GM21619 (cell line): ENCODE measurements at regions not wholly inside any gene's neighbourhood (a gene's known extent, or its start where the extent isn't known, plus 50 kb on each side); places are given as distances from the start of the nearest gene placed in this dataset.
"Not testable (repeated sequence)": the region's sequence is repeated elsewhere in the genome, so short reads cannot be mapped to it uniquely, and the experiment has no call there.

ENCODE experiments used
- ATAC-seq: cut with Tn5 transposase; IDR thresholded peaks from one replicate; pipeline ENCODE4 v1.9.1; 2021; ENCODE audit not compliant: unreplicated experiment

DNA sequence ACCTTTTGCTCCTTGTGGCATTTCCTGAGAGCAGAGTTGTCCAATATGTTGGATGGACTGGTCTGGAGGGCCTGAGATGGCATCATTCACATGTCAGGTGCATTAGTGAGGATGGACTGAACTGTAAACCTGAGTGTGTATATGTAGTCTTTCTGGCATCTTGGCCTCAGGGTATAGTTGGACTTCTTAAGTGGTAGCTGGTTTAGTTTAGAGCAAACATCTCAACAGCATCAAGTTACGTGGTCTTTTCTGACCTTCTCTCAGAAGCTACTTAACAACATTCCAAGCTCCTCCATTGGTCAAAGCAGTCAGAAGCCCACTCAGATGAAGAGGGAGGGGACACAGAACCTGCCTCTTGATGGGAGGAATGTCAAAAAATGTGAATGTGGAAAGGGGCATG lies 829.9 kb downstream of the METTL15 start:
- ATAC-seq = no peak

DNA sequence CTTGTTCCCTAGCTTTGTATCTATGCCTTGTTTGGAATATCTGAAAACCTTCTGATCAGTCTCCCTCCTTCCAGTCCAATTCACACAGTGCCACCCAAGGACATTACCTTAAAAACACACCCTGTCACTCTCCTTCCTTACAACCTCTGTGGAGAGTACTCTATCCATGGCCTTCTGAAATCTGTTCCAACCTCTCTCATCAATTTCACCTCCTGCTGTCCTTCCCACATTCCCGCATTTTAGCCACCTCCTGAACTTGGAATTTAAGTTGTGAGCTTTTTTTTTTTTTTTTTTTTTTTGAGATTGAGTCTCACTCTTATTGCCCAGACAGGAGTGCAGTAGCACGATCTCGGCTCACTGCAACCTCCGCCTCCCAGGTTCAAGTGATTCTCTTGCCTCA lies 824.8 kb downstream of the METTL15 start:
- no peak for ATAC-seq

DNA sequence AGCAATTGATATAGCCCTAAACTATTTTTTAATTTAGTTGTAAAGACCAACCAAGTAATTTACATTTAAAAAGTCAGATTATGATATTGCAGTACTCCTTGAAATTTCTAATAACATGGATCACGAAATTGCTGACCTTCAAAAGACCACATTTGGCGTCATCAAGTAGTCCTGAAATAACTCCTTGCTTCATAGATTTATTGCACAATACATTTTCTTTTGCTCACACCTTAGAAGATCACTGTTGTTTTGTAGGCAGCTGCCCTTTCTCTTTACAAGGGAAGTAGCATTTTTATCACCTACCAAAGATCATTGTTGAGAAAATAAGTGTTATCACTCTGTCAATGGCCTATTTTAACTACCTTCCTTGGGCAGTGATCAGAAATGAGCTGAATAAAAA lies 815.8 kb downstream of the METTL15 start:
- ATAC-seq = no peak

DNA sequence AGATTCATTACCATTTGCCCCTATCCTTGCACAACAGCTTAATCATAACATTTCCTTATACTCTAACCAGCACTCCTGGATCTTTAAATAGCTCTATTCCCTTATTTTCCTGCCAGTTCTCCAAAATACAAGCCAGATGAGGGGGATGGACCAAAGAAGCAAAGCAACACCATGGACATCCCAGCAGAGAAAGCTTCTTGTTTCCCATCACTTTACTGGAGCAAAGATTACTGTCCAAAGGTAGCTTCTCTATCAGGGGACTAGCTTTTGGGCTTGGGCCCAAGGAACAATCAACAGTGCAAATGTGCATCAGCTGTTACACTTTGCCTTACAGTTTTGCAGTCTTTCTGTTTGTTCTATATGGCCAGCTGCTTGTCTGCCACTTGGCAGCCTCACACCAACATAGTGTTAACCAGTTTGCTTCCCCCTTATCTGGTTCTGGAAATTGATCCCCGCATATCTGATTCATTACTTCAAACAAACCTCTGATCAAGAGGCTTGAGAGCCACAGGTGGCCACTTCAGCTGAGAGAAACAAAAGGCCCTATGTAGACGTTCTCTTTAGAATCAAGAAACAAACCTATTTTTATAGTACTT lies 814.3 kb downstream of the METTL15 start:
- no peak for ATAC-seq

DNA sequence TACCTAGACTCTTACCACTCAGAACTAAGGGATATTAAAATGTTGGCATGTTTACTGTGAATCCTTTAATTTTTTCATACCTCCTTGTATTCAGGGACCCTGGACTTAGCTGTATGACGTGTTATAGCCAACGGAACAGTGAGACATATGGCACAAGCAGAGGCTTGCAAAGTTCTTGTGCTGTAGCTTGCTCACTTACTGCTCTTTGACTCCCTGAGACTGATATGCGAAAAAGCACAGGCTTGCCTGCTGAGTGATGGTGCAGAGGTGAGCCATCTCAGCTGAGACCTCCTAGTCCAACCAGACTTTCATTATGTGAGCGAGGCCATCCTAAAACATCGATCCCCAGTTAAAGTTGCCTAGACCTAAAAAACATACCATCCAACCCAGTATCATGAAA lies 811.0 kb downstream of the METTL15 start:
- no peak for ATAC-seq

DNA sequence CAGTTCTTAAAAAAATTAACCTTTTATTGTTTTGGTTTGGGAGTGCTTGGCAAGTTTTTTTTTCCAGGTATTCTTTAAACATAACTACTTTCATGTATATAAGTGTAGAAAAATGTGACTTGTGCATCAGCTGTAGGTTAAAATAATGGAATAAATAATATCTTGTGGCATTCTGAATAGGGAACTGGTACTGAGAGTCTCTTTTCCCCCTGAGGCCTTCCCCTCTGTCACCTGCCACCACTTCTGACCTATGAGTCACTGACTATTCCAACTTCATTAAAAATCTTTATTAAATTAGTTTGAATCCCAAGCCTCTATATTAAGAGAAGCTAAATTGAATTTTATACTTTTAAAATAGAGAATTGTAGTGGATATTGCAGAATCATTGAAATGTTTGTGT lies 805.7 kb downstream of the METTL15 start:
- no peak for ATAC-seq

DNA sequence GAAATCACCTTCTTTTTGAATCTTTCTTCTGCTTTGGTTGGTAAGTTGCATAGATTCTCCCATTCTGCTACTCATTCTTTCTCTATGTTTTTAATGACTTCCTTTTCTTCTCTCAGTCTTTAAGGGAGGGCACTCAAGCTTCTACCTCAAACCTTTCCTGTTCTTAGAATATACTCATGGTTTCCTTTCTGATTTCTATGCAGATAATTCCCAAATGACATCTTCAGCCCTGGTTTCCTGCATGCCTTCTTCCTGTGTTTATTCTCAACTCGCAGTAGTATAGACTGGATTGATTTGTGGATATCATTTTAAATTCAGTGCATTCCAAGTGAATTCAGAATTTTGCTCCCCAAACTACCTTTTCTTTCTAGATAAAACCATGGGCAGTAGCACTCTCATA lies 803.6 kb downstream of the METTL15 start:
- ATAC-seq = no peak

DNA sequence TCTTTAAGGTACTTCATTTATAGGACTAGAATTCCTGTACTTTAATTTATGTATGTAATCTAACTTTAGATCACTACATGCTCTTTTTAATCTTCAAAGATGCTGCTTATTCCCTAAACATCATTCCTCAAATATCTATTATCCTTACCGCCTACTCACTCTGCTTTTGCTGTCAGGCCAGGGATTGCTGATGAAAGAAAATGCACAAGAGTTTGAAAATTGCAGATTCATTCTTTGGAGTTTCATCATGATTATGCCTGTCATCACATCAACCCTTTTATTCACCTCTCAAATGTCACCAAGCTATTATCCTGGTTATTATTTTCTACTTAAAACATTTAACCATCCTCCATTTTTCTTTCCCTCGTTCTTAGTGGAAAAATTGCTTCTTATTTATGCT lies 802.7 kb downstream of the METTL15 start:
- no peak for ATAC-seq

DNA sequence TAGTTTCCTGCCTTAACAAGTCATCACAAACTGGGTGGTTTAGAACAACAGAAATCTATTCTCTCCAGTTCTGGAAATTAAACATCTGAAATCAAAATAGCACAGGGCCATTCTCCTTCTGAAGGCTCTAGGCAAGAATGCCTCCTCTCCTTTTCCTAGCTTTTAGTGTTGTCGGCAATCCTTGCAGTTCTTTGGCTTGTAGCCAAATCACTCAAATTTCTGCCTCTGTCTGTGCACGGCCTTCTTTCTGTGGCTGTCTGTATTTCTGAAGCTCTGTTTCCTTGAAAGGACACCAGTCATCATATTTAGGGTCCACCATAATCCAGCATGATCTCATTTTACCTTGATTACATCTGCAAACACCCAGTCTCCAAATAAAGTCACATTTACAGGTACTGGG lies 795.5 kb downstream of the METTL15 start:
- no peak for ATAC-seq

DNA sequence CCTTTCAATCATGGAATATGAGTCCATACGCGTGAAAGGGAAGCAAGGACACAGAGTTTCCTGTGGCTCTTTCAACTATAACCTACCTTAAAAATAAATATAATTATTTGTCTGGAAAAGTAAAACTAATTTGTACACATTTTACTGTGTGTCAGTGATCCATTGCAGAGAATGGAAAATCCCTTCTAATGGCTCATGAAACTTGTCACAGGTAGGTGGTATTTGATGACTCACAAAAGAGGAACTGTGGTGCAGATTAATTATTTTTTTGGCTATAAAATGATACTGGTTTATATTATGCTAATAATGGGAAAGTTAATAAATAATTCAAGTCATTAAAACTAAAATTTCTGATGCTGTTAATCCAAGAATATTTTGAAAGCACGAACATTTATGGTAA lies 792.2 kb downstream of the METTL15 start:
- ATAC-seq = no peak

DNA sequence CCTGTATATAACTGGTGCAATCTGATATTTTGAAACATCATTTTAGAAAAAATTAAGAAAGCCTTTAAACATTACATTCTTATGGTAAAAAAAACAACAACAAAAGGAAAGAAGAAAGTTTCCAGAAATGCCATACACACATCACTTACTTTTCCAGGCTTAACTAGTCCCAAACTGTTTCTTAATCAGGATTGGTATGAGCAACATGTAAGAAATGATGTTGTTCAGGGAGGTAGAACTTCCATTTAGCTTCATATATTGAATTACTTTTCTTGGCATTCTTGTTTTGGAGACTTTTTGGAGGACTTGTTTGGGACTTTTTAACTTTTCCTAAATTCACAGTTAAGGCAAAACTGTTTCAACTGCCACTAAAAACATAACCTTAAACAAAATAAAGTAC lies 791.5 kb downstream of the METTL15 start:
- ATAC-seq = no peak

DNA sequence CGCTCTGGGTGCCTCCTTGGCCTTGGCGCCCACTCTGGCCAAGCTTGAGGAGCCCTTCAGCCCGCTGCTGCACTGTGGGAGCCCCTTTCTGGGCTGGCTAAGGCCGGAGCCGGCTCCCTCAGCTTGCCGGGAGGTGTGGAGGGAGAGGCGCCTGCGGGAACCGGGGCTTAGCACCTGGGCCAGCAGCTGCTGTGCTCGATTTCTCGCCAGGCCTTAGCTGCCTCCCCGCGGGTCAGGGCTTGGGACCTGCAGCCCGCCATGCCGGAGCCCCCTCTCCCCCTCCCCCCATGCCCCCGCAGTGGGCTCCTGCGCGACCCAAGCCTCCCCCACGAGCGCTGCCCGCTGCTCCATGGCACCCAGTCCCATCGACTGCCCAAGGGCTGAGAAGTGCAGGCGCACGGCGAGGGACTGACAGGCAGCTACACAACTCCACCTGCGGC lies 782.4 kb downstream of the METTL15 start:
- not testable (repeated sequence) for ATAC-seq

DNA sequence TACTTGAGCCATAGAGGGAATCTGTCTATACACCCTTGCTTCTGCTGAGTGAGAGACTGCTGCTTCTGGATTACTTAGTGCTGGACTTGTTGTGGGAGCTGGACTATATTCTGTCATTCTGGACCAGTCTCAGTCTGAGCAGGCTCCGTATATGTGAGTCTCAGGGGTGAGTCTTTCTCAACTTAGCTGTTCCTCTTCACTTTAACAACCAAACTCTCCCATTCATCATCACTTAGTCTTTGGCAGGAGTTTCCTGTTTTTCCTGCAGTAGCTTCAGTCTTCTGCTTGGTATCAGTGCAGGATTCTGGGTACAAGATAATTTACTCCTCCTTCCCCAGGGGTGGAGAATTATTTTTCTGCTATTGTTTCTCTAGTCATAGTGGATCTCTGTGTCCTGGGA lies 779.5 kb downstream of the METTL15 start:
- no peak for ATAC-seq

DNA sequence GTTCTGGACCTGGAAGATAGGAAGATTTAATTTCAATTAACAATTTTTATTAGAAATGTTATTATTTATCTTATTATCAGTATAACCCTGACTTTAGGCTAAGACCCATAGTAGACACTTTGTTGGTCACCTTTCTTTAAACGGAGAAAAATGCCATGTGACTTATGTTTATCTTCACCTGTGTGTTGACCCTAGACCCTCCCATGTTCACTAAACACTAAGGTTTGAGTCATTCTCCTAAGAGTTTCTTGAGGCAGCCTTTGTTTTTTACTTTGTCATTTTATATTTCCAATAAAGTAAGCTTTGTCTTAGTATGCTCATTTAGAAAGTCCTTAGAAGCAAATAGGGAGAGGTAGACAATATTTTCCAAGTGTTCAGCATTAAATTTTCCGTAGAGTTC lies 771.7 kb downstream of the METTL15 start:
- ATAC-seq = no peak

DNA sequence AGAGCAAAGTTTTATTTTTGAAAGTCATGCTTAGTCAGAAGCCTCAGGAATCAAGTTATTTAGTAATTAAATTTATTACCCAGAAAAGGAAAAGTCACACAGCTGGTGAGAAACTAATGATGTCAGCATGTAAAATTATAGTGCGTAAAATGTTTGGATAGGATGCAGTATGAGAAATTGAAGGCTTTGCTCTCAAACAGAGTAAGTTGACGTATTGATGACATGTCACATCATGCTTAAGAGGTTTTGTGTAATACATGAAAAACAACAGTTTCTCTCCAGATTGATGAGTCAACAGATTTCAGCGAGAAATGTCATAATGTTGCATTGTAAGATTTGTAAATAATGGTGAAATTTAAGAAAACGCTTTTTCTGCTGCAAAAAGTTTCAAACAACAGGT lies 769.8 kb downstream of the METTL15 start:
- no peak for ATAC-seq

DNA sequence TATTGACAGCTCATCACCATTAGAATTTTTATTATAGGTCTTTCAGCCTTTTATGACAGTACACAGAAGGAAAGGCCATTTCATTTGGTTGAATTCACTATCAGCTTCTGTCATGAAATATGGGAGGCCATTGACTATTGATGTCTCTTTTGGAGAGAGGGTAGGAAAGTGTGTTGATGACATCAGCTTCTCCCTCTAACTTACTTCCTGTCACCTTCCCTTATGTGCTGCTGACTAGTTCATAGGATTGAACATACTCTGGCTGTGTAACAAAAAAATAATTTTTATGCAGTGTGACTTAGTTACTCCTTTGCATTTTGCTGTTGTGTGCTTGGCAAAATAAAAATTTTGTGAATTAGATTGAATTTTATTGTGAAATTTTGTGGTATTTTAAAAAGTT lies 769.2 kb downstream of the METTL15 start:
- no peak for ATAC-seq

DNA sequence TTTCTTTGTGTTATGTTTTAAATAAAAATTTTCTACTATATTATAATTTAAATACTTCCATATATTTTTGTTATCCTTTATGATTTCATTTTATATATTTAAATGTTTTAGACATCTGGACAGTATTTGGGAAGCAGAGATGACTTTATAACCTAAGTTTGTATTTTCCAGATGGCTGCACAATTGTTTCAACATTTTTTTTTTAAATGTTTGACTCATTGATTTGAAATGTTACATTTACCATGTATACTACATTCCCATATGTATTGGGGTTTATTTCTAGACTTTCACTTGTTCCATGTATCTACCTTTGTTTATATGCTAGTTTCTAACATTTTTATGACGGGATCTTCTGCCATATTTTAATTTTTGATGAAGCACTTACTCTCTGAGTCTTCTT lies 766.5 kb downstream of the METTL15 start:
- ATAC-seq = no peak

DNA sequence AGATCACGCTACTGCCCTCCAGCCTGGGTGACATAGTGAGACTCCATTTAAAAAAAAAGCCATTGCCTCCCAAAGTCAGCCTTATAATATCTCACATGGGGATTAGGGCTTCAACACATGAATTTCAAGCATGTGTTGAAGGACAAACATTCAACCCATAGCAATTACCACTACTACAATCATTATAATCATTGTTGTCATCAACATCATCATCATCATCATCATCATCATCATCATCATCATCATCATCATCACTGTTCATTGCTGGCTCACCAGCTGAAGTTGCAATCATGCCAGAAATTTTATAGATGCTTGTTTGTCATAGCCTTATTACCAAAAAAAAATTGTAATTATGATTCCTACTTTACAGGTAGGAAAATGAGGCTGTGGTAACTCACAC lies 762.9 kb downstream of the METTL15 start:
- no peak for ATAC-seq

DNA sequence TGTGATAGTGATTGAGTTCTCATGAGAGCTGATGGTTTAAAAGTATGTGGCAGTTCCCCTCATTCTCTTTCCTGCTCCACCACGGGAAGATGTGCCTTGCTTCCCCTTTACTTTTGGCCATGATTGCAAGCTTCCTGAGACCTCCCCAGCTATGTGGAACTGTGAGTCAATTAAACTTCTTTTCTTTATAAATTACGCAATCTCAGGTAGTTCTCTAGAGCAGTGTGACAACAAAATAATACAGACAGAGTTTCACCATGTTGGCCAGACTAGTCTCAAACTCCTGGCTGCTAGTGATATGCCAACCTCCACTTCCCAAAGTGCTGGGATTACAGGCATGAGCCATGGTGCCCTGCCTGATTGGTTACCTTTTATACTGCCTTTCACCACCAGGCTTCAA lies 755.2 kb downstream of the METTL15 start:
- ATAC-seq = no peak

DNA sequence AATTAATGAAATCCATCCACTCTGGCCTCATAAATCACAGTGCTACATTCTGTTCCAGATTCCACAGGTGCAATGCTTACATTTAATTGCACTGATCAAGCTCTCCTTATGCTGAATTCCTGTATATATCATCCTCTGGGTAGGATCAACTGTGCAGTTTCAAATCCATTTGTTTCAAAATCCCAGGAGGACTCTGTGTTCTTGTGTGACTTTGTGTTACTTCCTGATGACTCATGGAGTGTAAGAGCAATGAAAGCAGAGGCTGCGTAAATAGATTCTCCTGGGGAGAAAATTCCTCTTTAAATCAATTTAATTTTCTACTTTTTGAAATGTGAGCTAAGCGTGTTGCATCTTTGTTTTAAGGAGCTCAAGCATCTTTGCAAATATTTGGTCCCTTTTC lies 752.7 kb downstream of the METTL15 start:
- no peak for ATAC-seq

DNA sequence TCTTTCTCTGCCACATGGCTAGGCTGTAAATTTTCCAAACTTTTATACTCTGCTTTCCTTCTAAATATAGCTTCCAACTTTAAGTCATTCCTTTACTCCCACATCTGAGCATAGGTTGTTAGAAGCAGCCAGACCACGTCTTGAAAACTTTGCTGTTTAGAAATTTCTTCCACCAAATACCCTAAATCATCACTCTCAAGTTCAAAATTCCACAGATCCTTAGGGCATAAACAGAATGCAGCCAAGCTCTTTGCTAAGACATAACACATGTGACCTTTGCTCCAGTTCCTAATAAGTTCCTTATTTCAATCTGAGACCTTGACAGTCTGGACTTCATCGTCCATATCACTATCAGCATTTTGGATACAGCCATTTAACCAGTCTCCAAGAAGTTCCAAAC lies 749.9 kb downstream of the METTL15 start:
- no peak for ATAC-seq

DNA sequence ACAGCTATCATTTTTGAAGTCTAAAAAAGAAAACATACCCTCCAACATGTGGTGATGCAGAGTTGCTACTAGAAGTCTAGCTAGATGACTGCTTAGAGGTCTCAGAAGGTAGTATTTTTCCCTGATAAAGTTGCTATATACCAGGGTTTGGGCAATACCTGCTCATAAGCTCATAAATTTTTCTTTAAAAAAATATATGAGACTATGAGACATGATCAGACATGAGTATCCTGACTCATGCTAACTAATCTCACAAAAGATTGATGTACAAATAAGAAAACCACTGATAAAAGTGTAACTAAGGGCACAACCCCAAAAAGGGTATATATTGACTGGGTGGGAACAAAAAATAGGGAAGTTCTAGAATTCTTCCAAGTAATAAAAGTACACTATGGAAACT lies 740.9 kb downstream of the METTL15 start:
- ATAC-seq = no peak

DNA sequence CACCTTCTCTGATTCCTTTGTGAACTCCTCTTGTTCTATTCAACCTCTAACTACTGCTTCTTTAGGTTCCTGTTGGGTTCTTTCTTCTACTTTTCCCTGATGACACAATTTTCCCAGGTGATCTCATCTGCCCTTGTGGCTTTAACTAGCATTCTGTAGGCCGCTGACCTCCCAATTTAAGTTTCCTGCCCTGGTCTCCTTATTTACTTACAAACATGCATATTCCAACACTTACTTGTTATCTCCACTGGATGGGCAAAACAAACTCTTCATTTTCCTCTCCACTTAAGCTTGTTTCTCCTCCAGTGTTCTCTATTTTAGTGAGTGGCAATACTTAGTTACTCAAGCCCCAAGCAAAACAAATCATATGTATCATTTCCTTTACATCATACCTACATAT lies 734.5 kb downstream of the METTL15 start:
- no peak for ATAC-seq

DNA sequence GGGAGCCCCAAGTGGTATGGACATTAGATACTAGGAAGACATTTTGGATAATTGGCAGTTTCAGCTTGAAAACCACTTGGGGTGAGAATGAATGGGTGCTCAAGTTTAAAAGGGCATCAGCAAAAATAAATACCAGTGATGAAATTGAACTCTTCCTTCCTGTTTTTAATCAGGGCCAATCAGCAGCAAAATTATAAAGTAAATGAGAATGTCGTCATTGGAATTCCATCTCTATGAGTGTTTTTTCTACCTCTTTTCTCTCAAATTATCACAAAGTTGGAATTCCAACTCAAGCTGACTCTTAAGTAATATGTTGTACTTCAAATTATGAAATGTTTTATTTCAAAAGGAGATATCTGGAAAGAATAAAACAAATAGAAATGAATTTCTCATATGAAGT lies 730.6 kb downstream of the METTL15 start:
- no peak for ATAC-seq
